CD4-positive, CD25-positive, alpha-beta regulatory T cell (primary cell): ENCODE measurements at regions not wholly inside any gene's neighbourhood (a gene's known extent, or its start where the extent isn't known, plus 50 kb on each side); places are given as distances from the start of the nearest gene placed in this dataset.

ENCODE experiments used
- ATAC-seq, 2 donors: fragments of 150-1000 bp; cut with Tn5 transposase; one replicate each; pipeline ENCODE4 v1.10.0; 2021; ENCODE audit warnings: low read depth in 2 of 2, moderate number of reproducible peaks in 2 of 2, moderate library complexity in 1 of 2
- DNase-seq, 3 donors: peaks; one replicate each; pipeline versions ENCODE4 v3.0.0 to v3.0.0-alpha.2; 2012 to 2022; ENCODE audit warnings: mixed read lengths in 1 of 3
- H3K27ac ChIP-seq: one replicate; pipeline ENCODE4 v1.7.0; 2013; ENCODE audit warnings: mild to moderate bottlenecking, low read length; ENCODE audit not compliant: insufficient read depth, poor library complexity, severe bottlenecking
- H3K27me3 ChIP-seq: one replicate; pipeline ENCODE4 v1.7.0; 2013; ENCODE audit warnings: low read length; ENCODE audit not compliant: control insufficient read depth, insufficient read depth
- H3K36me3 ChIP-seq: one replicate; pipeline ENCODE4 v1.7.0; 2013; ENCODE audit warnings: mild to moderate bottlenecking, low read length, moderate library complexity; ENCODE audit not compliant: control insufficient read depth, insufficient read depth
- H3K4me1 ChIP-seq: 2 replicates; pipeline ENCODE4 v1.7.0; 2013; ENCODE audit warnings: mild to moderate bottlenecking, low read length; ENCODE audit not compliant: insufficient read depth, control insufficient read depth, poor library complexity, severe bottlenecking
- H3K4me3 ChIP-seq: one replicate; pipeline ENCODE4 v1.7.0; 2013; ENCODE audit warnings: low read depth, mild to moderate bottlenecking, low read length, moderate library complexity
- H3K9me3 ChIP-seq, 2 experiments: 1 replicate in 1 of 2; 2 replicates in 1 of 2; pipeline ENCODE4 v1.7.0; 2013; ENCODE audit warnings: low read length in 2 of 2, mild to moderate bottlenecking in 1 of 2, moderate library complexity in 1 of 2; ENCODE audit not compliant: control insufficient read depth in 2 of 2
- H3K27ac Mint-ChIP-seq, 3 donors: one replicate each; pipeline ENCODE4 v1.8.0; 2020 to 2022; ENCODE audit warnings: mild to moderate bottlenecking in 3 of 3, mixed read lengths in 3 of 3, moderate library complexity in 2 of 3
- H3K27me3 Mint-ChIP-seq: one replicate; pipeline ENCODE4 v1.8.0; 2022; ENCODE audit warnings: mild to moderate bottlenecking, mixed read lengths
- H3K36me3 Mint-ChIP-seq: one replicate; pipeline ENCODE4 v1.8.0; 2020; ENCODE audit warnings: mixed read lengths
- H3K4me1 Mint-ChIP-seq, 4 donors: one replicate each; pipeline ENCODE4 v1.8.0; 2020 to 2022; ENCODE audit warnings: mixed read lengths in 4 of 4, mild to moderate bottlenecking in 1 of 4
- H3K4me3 Mint-ChIP-seq, 4 donors: one replicate each; pipeline ENCODE4 v1.8.0; 2020 to 2022; ENCODE audit warnings: mild to moderate bottlenecking in 4 of 4, mixed read lengths in 4 of 4, moderate library complexity in 3 of 4
- H3K9me3 Mint-ChIP-seq, 7 donors: one replicate each; pipeline ENCODE4 v1.8.0; 2020 to 2022; ENCODE audit warnings: mixed read lengths in 7 of 7, mild to moderate bottlenecking in 3 of 7, moderate library complexity in 2 of 7

- no peak overlapping the region for H3K27ac ChIP-seq
- Mint-ChIP-seq H3K4me1 (no peaks in the 10 kb centered on the region), H3K27ac (no peak overlapping the region), H3K4me3 (no peak overlapping the region), H3K9me3 (peaks cover 0 to 9% (median 4%) of the 10 kb centered on the region in 7 donors), H3K27me3 (no peaks in the 10 kb centered on the region), H3K36me3 (no peaks in the 10 kb centered on the region)
- H3K36me3 ChIP-seq = no peaks in the 10 kb centered on the region
- H3K9me3 ChIP-seq = no peaks in the 10 kb centered on the region
- H3K4me1 ChIP-seq = no peaks in the 10 kb centered on the region
- ATAC-seq = no peak
- no peaks in the 10 kb centered on the region for H3K27me3 ChIP-seq
- no peak overlapping the region for H3K4me3 ChIP-seq
- DNase-seq = no peak
These were observed 425.8 kb upstream of the SYT4 start for GRCh38 chr18:43703050-43703449.

GRCh38 chr18:43705850-43706249 is 428.6 kb upstream of the SYT4 start:
- Mint-ChIP-seq H3K36me3 (no peaks in the 10 kb centered on the region), H3K27ac (no peak overlapping the region), H3K27me3 (no peaks in the 10 kb centered on the region), H3K4me3 (no peak overlapping the region), H3K4me1 (no peaks in the 10 kb centered on the region), H3K9me3 (peaks cover 0 to 10% (median 4%) of the 10 kb centered on the region in 7 donors)
- ATAC-seq (no peak), DNase-seq (no peak)
- Histone ChIP-seq H3K4me1 (no peaks in the 10 kb centered on the region), H3K27me3 (no peaks in the 10 kb centered on the region), H3K27ac (no peak overlapping the region), H3K4me3 (no peak overlapping the region), H3K36me3 (no peaks in the 10 kb centered on the region), H3K9me3 (no peaks in the 10 kb centered on the region)

GRCh38 chr18:43710135-43710534 is 432.8 kb upstream of the SYT4 start:
- Mint-ChIP-seq H3K36me3 (no peaks in the 10 kb centered on the region), H3K4me3 (no peak overlapping the region), H3K27me3 (no peaks in the 10 kb centered on the region), H3K27ac (no peak overlapping the region), H3K9me3 (peaks cover 0 to 10% (median 4%) of the 10 kb centered on the region in 7 donors), H3K4me1 (no peaks in the 10 kb centered on the region)
- Histone ChIP-seq H3K4me3 (no peak overlapping the region), H3K27me3 (no peaks in the 10 kb centered on the region), H3K36me3 (no peaks in the 10 kb centered on the region), H3K9me3 (no peaks in the 10 kb centered on the region), H3K27ac (no peak overlapping the region), H3K4me1 (no peaks in the 10 kb centered on the region)
- DNase-seq = no peak
- no peak for ATAC-seq

GRCh38 chr18:43714343-43715010 is 437.2 kb upstream of the SYT4 start:
- Histone ChIP-seq H3K27ac (no peak overlapping the region), H3K27me3 (no peaks in the 10 kb centered on the region), H3K36me3 (no peaks in the 10 kb centered on the region), H3K4me1 (no peaks in the 10 kb centered on the region), H3K9me3 (no peaks in the 10 kb centered on the region), H3K4me3 (no peak overlapping the region)
- ATAC-seq (no peak), DNase-seq (no peak)
- no peaks in the 10 kb centered on the region for H3K27me3 Mint-ChIP-seq
- H3K4me1 Mint-ChIP-seq = no peaks in the 10 kb centered on the region
- H3K27ac Mint-ChIP-seq = no peak overlapping the region
- H3K4me3 Mint-ChIP-seq = no peak overlapping the region
- peaks cover 0 to 10% (median 0%) of the 10 kb centered on the region in 7 donors for H3K9me3 Mint-ChIP-seq
- no peaks in the 10 kb centered on the region for H3K36me3 Mint-ChIP-seq

- DNase-seq = no peak
- H3K4me1 Mint-ChIP-seq = no peaks in the 10 kb centered on the region
- H3K9me3 Mint-ChIP-seq = peaks cover 2 to 32% (median 10%) of the 10 kb centered on the region in 7 donors
- Histone ChIP-seq H3K9me3 (no peaks in the 10 kb centered on the region), H3K36me3 (no peaks in the 10 kb centered on the region), H3K27me3 (no peaks in the 10 kb centered on the region), H3K27ac (no peak overlapping the region), H3K4me1 (no peaks in the 10 kb centered on the region), H3K4me3 (no peak overlapping the region)
- H3K36me3 Mint-ChIP-seq = no peaks in the 10 kb centered on the region
- H3K27ac Mint-ChIP-seq = no peak overlapping the region
- no peak for ATAC-seq
- H3K4me3 Mint-ChIP-seq = no peak overlapping the region
- H3K27me3 Mint-ChIP-seq = no peaks in the 10 kb centered on the region
These were observed 442.0 kb upstream of the SYT4 start for GRCh38 chr18:43719267-43719795.

- Histone ChIP-seq H3K4me1 (no peaks in the 10 kb centered on the region), H3K36me3 (no peaks in the 10 kb centered on the region), H3K27me3 (no peaks in the 10 kb centered on the region), H3K4me3 (no peak overlapping the region), H3K9me3 (no peaks in the 10 kb centered on the region), H3K27ac (no peak overlapping the region)
- DNase-seq = no peak
- ATAC-seq = no peak
- Mint-ChIP-seq H3K36me3 (no peaks in the 10 kb centered on the region), H3K9me3 (peaks cover 2 to 28% (median 10%) of the 10 kb centered on the region in 7 donors), H3K4me1 (no peaks in the 10 kb centered on the region), H3K27ac (no peak overlapping the region), H3K4me3 (no peak overlapping the region), H3K27me3 (no peaks in the 10 kb centered on the region)
These were observed 442.8 kb upstream of the SYT4 start for GRCh38 chr18:43720041-43720440.

GRCh38 chr18:43735570-43735969 is 458.3 kb upstream of the SYT4 start:
- Mint-ChIP-seq H3K36me3 (no peaks in the 10 kb centered on the region), H3K4me3 (no peak overlapping the region), H3K27me3 (no peaks in the 10 kb centered on the region), H3K27ac (no peak overlapping the region), H3K4me1 (no peaks in the 10 kb centered on the region), H3K9me3 (peaks cover 0 to 26% (median 7%) of the 10 kb centered on the region in 7 donors)
- Histone ChIP-seq H3K9me3 (no peaks in the 10 kb centered on the region), H3K4me3 (no peak overlapping the region), H3K4me1 (no peaks in the 10 kb centered on the region), H3K27me3 (no peaks in the 10 kb centered on the region), H3K27ac (no peak overlapping the region), H3K36me3 (no peaks in the 10 kb centered on the region)
- ATAC-seq (no peak), DNase-seq (no peak)
